Heart right ventricle (tissue), 16 donors: ENCODE measurements at regions not wholly inside any gene's neighbourhood (a gene's known extent, or its start where the extent isn't known, plus 50 kb on each side); places are given as distances from the start of the nearest gene placed in this dataset.

ENCODE experiments used
- ATAC-seq, 8 donors: fragments of 200-7000 bp; cut with Tn5 transposase; one replicate each; pipeline ENCODE4 v1.9.1; 2020; ENCODE audit warnings: mild to moderate bottlenecking in 8 of 8, moderate library complexity in 8 of 8, moderate number of reproducible peaks in 1 of 8
- DNase-seq, 2 donors: peaks; one replicate each; pipeline ENCODE4 v3.0.0-alpha.2; 2020
- H3K27ac ChIP-seq, 10 donors: fragments of 200-600 bp; sonication (generic) in 2 of 10; one replicate each; pipeline versions ENCODE4 v1.5.0 to v1.8.0; 2020 to 2022; ENCODE audit warnings: mild to moderate bottlenecking in 3 of 10
- H3K27me3 ChIP-seq, 7 donors: fragments of 200-600 bp; one replicate each; pipeline ENCODE4 v1.8.0; 2021 to 2022; ENCODE audit warnings: mild to moderate bottlenecking in 2 of 7
- H3K36me3 ChIP-seq, 9 donors: fragments of 200-600 bp; sonication (generic) in 1 of 9; one replicate each; pipeline versions ENCODE4 v1.5.0 to v1.8.0; 2020 to 2022; ENCODE audit warnings: mild to moderate bottlenecking in 2 of 9
- H3K4me1 ChIP-seq, 9 donors: fragments of 200-600 bp; sonication (generic) in 1 of 9; one replicate each; pipeline versions ENCODE4 v1.5.0 to v1.8.0; 2020 to 2022; ENCODE audit warnings: mild to moderate bottlenecking in 4 of 9
- H3K4me3 ChIP-seq, 10 donors: fragments of 200-600 bp; sonication (generic) in 2 of 10; one replicate each; pipeline versions ENCODE4 v1.5.0 to v1.8.0; 2020 to 2022; ENCODE audit warnings: mild to moderate bottlenecking in 7 of 10, moderate library complexity in 2 of 10
- H3K9me3 ChIP-seq, 11 donors: fragments of 200-600 bp in 10 of 11; sonication (generic) in 2 of 11; one replicate each; pipeline versions ENCODE4 v1.5.0 to v1.8.0; 2013 to 2022; ENCODE audit warnings: mild to moderate bottlenecking in 2 of 11, control low read depth in 1 of 11, moderate library complexity in 1 of 11
- CTCF ChIP-seq, 9 donors: fragments of 200-600 bp; sonication (generic) in 2 of 9; IDR thresholded peaks; one replicate each; pipeline versions ENCODE4 v1.5.0 to v1.8.0; 2021 to 2022; ENCODE audit warnings: antibody characterized with exemption in 9 of 9, mild to moderate bottlenecking in 5 of 9, moderate library complexity in 1 of 9
- WGBS, 2 donors: extraction: QIAGEN DNeasy Blood & Tissue Kit; methylation state at CpG; one replicate each; pipeline ENCODE4 v1.1.7; 2013; ENCODE audit warnings: inconsistent platforms in 1 of 2; 5-methylcytosine and 5-hydroxymethylcytosine counted together
- intact Hi-C, 10 donors: fragments of 100-400 bp; cut with DNase I; formaldehyde crosslinking; loops; one replicate each; pipeline versions ENCODE4 v1.11.1 to v1.14.2; 2022
- donor health status: Arrhythmogenic right ventricular cardiomyopathy.
- donor health status: ischemic (EF 13 %, LVEDD 7.1; RV severe dilation, severe dysfunction).
- donor health status: healthy with polysubstance abuse.
- donor health status: DM: no; HTN: yes; CAD: no.
- donor health status: DM: no; HTN: no; CAD: no.
- donor health status: ischemic (EF 25% LVEDD 6.9; RV normal size, moderate dysfunction).
- donor health status: ischemic (EF 25% LVEDD 5.7; RV mildly dilated, moderate dysfunction).
- donor health status: healthy.
- donor health status: DM: yes; HTN: yes; CAD: no.
- donor health status: Ischemic cardiomyopathy.
- donor health status: ischemic (EF 35%, LVEDD 5.7; RV mildly dilated, moderate dysfunction).
- donor health status: nonischemic (EF 11% LVEDD 7.7; RV severe dilation, severe dysfunction).
- donor health status: DM: yes; HTN: yes; CAD: no.
- donor health status: PGD.
- donor health status: ischemic (EF 29% LVEDD 5.4; RV normal size, mild dysfunction).
- donor health status: nonischemic (EF 23%, LVEDD 6.1; RV moderate dilation, normal function).

GRCh38 chr16:79271583-79271982 is 329.0 kb downstream of the MAF start:
- ATAC-seq (no peak), DNase-seq (no peak)
- 0% methylated on average over 1 of the region's 1 CpG for WGBS, 2 donors
- no peak for TF ChIP-seq CTCF (IDR thresholded peaks at IDR 0.05)
- H3K36me3 ChIP-seq = no peaks in the 10 kb centered on the region
- H3K27me3 ChIP-seq = peaks cover 0 to 5% (median 0%) of the 10 kb centered on the region in 7 donors
- H3K4me3 ChIP-seq = no peak overlapping the region
- peaks cover 0 to 18% (median 0%) of the 10 kb centered on the region in 9 donors for H3K4me1 ChIP-seq
- intact Hi-C loops = no loop called here
- H3K9me3 ChIP-seq = no peaks in the 10 kb centered on the region
- peak overlapping the region in 1 of 10 donors; percentile 14 for H3K27ac ChIP-seq

GRCh38 chr16:79270011-79270410 is 330.5 kb downstream of the MAF start:
- intact Hi-C loops = no loop called here
- no peak for TF ChIP-seq CTCF (IDR thresholded peaks at IDR 0.05)
- H3K36me3 ChIP-seq = no peaks in the 10 kb centered on the region
- H3K9me3 ChIP-seq = no peaks in the 10 kb centered on the region
- H3K27me3 ChIP-seq = peaks cover 0 to 5% (median 0%) of the 10 kb centered on the region in 7 donors
- H3K4me3 ChIP-seq = no peak overlapping the region
- H3K27ac ChIP-seq = no peak overlapping the region
- peaks cover 0 to 26% (median 0%) of the 10 kb centered on the region in 9 donors for H3K4me1 ChIP-seq
- DNase-seq (no peak), ATAC-seq (no peak)
- 92 to 100% methylated on average over 2 of the region's 2 CpGs for WGBS, 2 donors

- no peak for TF ChIP-seq CTCF (IDR thresholded peaks at IDR 0.05)
- Histone ChIP-seq H3K4me3 (no peak overlapping the region), H3K9me3 (no peaks in the 10 kb centered on the region), H3K4me1 (peaks cover 0 to 33% (median 0%) of the 10 kb centered on the region in 9 donors), H3K27ac (peak overlapping the region in 1 of 10 donors; percentile 10), H3K36me3 (no peaks in the 10 kb centered on the region), H3K27me3 (peaks cover 0 to 5% (median 0%) of the 10 kb centered on the region in 7 donors)
- intact Hi-C loops = loop anchor here in 2 of 10 donors (10.0 kb wide), 2 partner anchors 325 to 765 kb away; no protein-coding TSS in a partner anchor
- no peak for DNase-seq
- 75 to 80% methylated on average over 8 of the region's 8 CpGs for WGBS, 2 donors
- ATAC-seq = no peak
Measured at GRCh38 chr16:79269211-79269863, 331.2 kb downstream of the MAF start.

GRCh38 chr16:79267781-79268180 is 332.8 kb downstream of the MAF start:
- Histone ChIP-seq H3K27me3 (peaks cover 0 to 5% (median 0%) of the 10 kb centered on the region in 7 donors), H3K4me1 (peaks cover 0 to 47% (median 0%) of the 10 kb centered on the region in 9 donors), H3K9me3 (no peaks in the 10 kb centered on the region), H3K4me3 (no peak overlapping the region), H3K36me3 (no peaks in the 10 kb centered on the region), H3K27ac (no peak overlapping the region)
- intact Hi-C loops = loop anchor here in 2 of 10 donors (10.0 kb wide), 2 partner anchors 327 to 763 kb away; no protein-coding TSS in a partner anchor
- DNase-seq (no peak), ATAC-seq (no peak)
- WGBS, 2 donors = 84 to 89% methylated on average over 6 of the region's 6 CpGs
- TF ChIP-seq CTCF (IDR thresholded peaks at IDR 0.05) = no peak
